ENCODE measurements at regions not wholly inside any gene's neighbourhood (a gene's known extent, or its start where the extent isn't known, plus 50 kb on each side); places are given as distances from the start of the nearest gene placed in this dataset.

GRCh38 chr2:41728788-41729338 lies 319.0 kb upstream of the PKDCC start:
- in situ Hi-C loops (cut with MboI) (no loop called here), intact Hi-C loops (cut with micrococcal nuclease; ENCODE audit: unreplicated experiment) (no loop called here)
- CTCF ChIA-PET = no interaction called here
- WGBS (ENCODE audit: insufficient coverage, insufficient replicate concordance, low lambda C conversion rate, missing lambda C conversion rate) = 22% methylated on average over 5 of the region's 5 CpGs
- Histone ChIP-seq H3K36me3 (ENCODE audit: control insufficient read depth in 2 of 2, insufficient read depth in 2 of 2, low read length in 1 of 2) (no peaks in the 10 kb centered on the region), H3K4me1 (ENCODE audit: control insufficient read depth, insufficient read depth, low read length) (no peaks in the 10 kb centered on the region), H3K27me3 (replicated peaks in 1 of 2; ENCODE audit: control insufficient read depth in 2 of 2, insufficient read depth in 2 of 2, low read length in 1 of 2) (no peaks in the 10 kb centered on the region; a peak in 1 of 4 replicates), H4K20me1 (ENCODE audit: control insufficient read depth, insufficient read depth) (no peaks in the 10 kb centered on the region), H3K79me2 (ENCODE audit: control insufficient read depth, insufficient read depth, low read length) (no peaks in the 10 kb centered on the region), H2AFZ (ENCODE audit: control insufficient read depth, low read depth, low read length) (no peak overlapping the region), H3K9me3 (replicated peaks; ENCODE audit: control insufficient read depth, insufficient read depth, low read length) (no peaks in the 10 kb centered on the region), H3K4me3 (no peak overlapping the region), H3K27ac (ENCODE audit: control insufficient read depth, insufficient read depth) (no peak overlapping the region), H3K9ac (ENCODE audit: control insufficient read depth, insufficient read depth, low read length) (no peak overlapping the region), H3K4me2 (ENCODE audit: control insufficient read depth, insufficient read depth) (no peak overlapping the region)
- SMC1A ChIA-PET (ENCODE audit: uncharacterized antibody, unreplicated experiment) = interaction anchor here (0.6 kb wide), 1 partner anchor 9 kb away, joined by 3 read pairs; no protein-coding TSS in a partner anchor
- DNase-seq (ENCODE audit: low read depth, low spot score) (no peak), FAIRE-seq (no peak), ATAC-seq (no peak)
- RAD21 ChIA-PET (ENCODE audit: unreplicated experiment) = no interaction called here
- POLR2A ChIA-PET = no interaction called here
- BruUV-seq (replicated peaks) = no TSS peak
- TF ChIP-seq ZNF384 (IDR thresholded peaks at IDR 0.05; ENCODE audit: borderline replicate concordance, low read depth, low read length) = no peak
- TF ChIP-seq SPI1 (IDR thresholded peaks at IDR 0.05; ENCODE audit: borderline replicate concordance, insufficient read depth, low read depth, low read length) = no peak
- TF ChIP-seq RCOR1 (conservative IDR thresholded peaks at IDR 0.05; ENCODE audit: low read depth, low read length) = no peak
- no peak for TF ChIP-seq YY1 (IDR thresholded peaks at IDR 0.05; ENCODE audit: low read depth, low read length)
- TF ChIP-seq MTA3 (IDR thresholded peaks at IDR 0.05; ENCODE audit: borderline replicate concordance, low read length) = no peak
- no peak for TF ChIP-seq CHD2 (IDR thresholded peaks at IDR 0.05; ENCODE audit: borderline replicate concordance, low read depth, low read length)
- TF ChIP-seq KLF5 (IDR thresholded peaks at IDR 0.05; ENCODE audit: partially characterized antibody) = no peak
- TF ChIP-seq LARP7 (IDR thresholded peaks at IDR 0.05) = no peak

GRCh38 chr2:41729800-41730364 lies 317.9 kb upstream of the PKDCC start:
- BruUV-seq (replicated peaks) = no TSS peak
- TF ChIP-seq DPF2 (IDR thresholded peaks at IDR 0.05) = no peak
- in situ Hi-C loops (cut with MboI) = no loop called here
- FAIRE-seq (no peak), DNase-seq (ENCODE audit: low read depth, low spot score) (no peak), ATAC-seq (no peak; the same call in 2 of the 3 replicates)
- ChIA-PET CTCF (no interaction called here), POLR2A (no interaction called here), RAD21 (ENCODE audit: unreplicated experiment) (no interaction called here), SMC1A (ENCODE audit: uncharacterized antibody, unreplicated experiment) (no interaction called here)
- no peak overlapping the region for H3K9ac ChIP-seq (ENCODE audit: control insufficient read depth, insufficient read depth, low read length)
- no peaks in the 10 kb centered on the region for H3K4me1 ChIP-seq (ENCODE audit: control insufficient read depth, insufficient read depth, low read length)
- no peaks in the 10 kb centered on the region for H4K20me1 ChIP-seq (ENCODE audit: control insufficient read depth, insufficient read depth)
- no peaks in the 10 kb centered on the region for H3K79me2 ChIP-seq (ENCODE audit: control insufficient read depth, insufficient read depth, low read length)
- intact Hi-C loops (cut with micrococcal nuclease; ENCODE audit: unreplicated experiment) = no loop called here
- H3K4me3 ChIP-seq = no peak overlapping the region
- 33% methylated on average over 10 of the region's 11 CpGs for WGBS (ENCODE audit: insufficient coverage, insufficient replicate concordance, low lambda C conversion rate, missing lambda C conversion rate)
- no peaks in the 10 kb centered on the region for H3K9me3 ChIP-seq (replicated peaks; ENCODE audit: control insufficient read depth, insufficient read depth, low read length)
- no peak overlapping the region for H3K4me2 ChIP-seq (ENCODE audit: control insufficient read depth, insufficient read depth)
- no peak overlapping the region for H2AFZ ChIP-seq (ENCODE audit: control insufficient read depth, low read depth, low read length)
- no peaks in the 10 kb centered on the region for H3K36me3 ChIP-seq (ENCODE audit: control insufficient read depth in 2 of 2, insufficient read depth in 2 of 2, low read length in 1 of 2)
- no peaks in the 10 kb centered on the region; a peak in 1 of 4 replicates for H3K27me3 ChIP-seq (replicated peaks in 1 of 2; ENCODE audit: control insufficient read depth in 2 of 2, insufficient read depth in 2 of 2, low read length in 1 of 2)
- no peak overlapping the region for H3K27ac ChIP-seq (ENCODE audit: control insufficient read depth, insufficient read depth)

Measured in GM12878 (cell line).